ENCODE measurements at regions not wholly inside any gene's neighbourhood (a gene's known extent, or its start where the extent isn't known, plus 50 kb on each side); places are given as distances from the start of the nearest gene placed in this dataset.

GRCh38 chr11:92759571-92760214, 209.8 kb upstream of the MTNR1B start:
- DNase-seq, result no peak

GRCh38 chr11:92762121-92762540, 207.3 kb upstream of the MTNR1B start:
- no peak for DNase-seq

GRCh38 chr11:92763336-92763735, 206.1 kb upstream of the MTNR1B start:
- DNase-seq, result no peak

GRCh38 chr11:92764128-92764527, 205.3 kb upstream of the MTNR1B start:
- DNase-seq, result no peak

- no peak for DNase-seq
These were observed 204.2 kb upstream of the MTNR1B start for GRCh38 chr11:92765082-92765840.

- peak; percentile 58 for DNase-seq
These were observed 203.5 kb upstream of the MTNR1B start for GRCh38 chr11:92765965-92766371.

GRCh38 chr11:92766698-92767097, 202.8 kb upstream of the MTNR1B start:
- DNase-seq, result no peak

- no peak for DNase-seq
These were observed 202.0 kb upstream of the MTNR1B start for GRCh38 chr11:92767416-92767815.

- peak; percentile 64 for DNase-seq
These were observed 201.2 kb upstream of the MTNR1B start for GRCh38 chr11:92768121-92768840.

GRCh38 chr11:92769112-92769511, 200.3 kb upstream of the MTNR1B start:
- DNase-seq, result no peak

- DNase-seq, result no peak
These were observed 199.0 kb upstream of the MTNR1B start for GRCh38 chr11:92770419-92770818.

GRCh38 chr11:92770981-92771380, 198.5 kb upstream of the MTNR1B start:
- no peak for DNase-seq

GRCh38 chr11:92771701-92772100, 197.8 kb upstream of the MTNR1B start:
- no peak for DNase-seq

GRCh38 chr11:92775003-92775676, 194.3 kb upstream of the MTNR1B start:
- no peak for DNase-seq

- DNase-seq, result no peak
These were observed 192.8 kb upstream of the MTNR1B start for GRCh38 chr11:92776676-92777075.

GRCh38 chr11:92779746-92780145, 189.7 kb upstream of the MTNR1B start:
- no peak for DNase-seq

- no peak for DNase-seq
These were observed 188.3 kb upstream of the MTNR1B start for GRCh38 chr11:92781151-92781550.

- no peak for DNase-seq
These were observed 186.6 kb upstream of the MTNR1B start for GRCh38 chr11:92782806-92783205.

GRCh38 chr11:92784331-92784730, 185.1 kb upstream of the MTNR1B start:
- no peak for DNase-seq

GRCh38 chr11:92787638-92788037, 181.8 kb upstream of the MTNR1B start:
- no peak for DNase-seq

- no peak for DNase-seq
These were observed 179.7 kb upstream of the MTNR1B start for GRCh38 chr11:92789761-92790160.

- DNase-seq, result no peak
These were observed 179.1 kb upstream of the MTNR1B start for GRCh38 chr11:92790366-92790765.
